CD1c-positive myeloid dendritic cell (primary cell): ENCODE measurements at regions not wholly inside any gene's neighbourhood (a gene's known extent, or its start where the extent isn't known, plus 50 kb on each side); places are given as distances from the start of the nearest gene placed in this dataset.
"Not testable (repeated sequence)": the region's sequence is repeated elsewhere in the genome, so short reads cannot be mapped to it uniquely, and the experiment has no call there.

ENCODE experiments used
- DNase-seq: peaks from one replicate; pipeline ENCODE4 v3.0.0-alpha.2; 2016; ENCODE audit errors: extremely low spot score

DNA sequence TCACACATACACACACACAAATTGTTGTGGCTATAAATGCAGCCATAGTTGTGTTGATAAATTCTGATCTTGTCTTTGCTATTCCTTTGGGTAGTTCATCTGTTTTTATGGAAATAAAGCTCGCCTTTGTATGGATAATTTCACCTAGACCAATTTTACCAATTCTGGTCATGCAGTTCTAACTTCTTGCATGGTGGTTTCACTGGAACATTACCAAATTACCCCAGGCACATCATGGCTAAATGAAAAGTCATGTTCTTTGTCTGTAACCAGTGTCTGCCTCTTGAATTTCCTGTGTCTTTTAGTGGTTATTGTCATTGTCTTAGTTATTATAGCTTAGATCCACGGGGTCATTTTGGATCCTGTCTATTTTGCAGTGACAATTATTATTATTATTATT, 50.3 kb upstream of the TMC1 start:
- no peak for DNase-seq

DNA sequence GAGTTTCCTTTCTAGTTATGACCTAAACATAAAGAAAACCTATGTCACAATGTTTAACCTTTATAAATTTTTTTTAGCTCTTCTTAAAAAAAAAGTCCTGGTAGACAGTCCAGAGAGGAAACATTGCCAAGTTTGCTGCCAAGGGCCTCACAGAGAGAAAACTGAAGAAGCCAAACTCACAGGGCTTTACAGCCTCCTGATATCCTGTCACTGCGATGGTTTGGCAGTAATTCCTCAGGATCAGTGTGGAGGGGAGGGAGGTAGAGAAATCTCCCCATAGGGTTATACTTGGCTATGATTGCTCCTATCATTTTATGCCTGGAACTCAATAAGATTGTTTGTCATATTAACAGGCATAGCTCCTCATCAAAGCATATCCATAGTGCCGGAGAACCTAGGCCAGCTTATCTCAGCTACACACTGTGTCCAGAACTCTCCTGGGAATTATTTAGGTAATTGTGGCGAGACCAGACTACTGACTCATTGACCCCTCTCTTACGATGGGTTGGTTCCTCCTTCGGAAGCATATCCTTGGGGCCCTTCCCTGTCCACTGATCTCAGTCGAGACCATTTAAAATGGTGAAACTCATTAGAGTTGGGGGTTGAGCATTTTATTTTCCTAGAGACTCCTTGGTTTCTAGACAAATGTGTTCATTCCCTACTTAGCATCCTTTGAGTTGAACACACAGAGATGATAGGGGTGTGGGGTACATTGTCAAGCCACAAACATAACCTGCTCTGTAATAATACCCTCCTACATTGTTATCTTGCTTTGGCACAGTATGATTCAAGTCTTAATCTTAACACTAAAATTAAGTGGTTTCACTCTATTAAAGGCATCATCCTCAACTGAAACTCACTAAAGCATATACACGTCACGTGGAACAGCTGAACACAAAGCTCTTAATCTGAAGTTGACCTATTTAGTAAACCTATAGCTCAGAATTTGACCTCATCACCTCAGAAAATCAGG, 53.4 kb upstream of the TMC1 start:
- DNase-seq: no peak

DNA sequence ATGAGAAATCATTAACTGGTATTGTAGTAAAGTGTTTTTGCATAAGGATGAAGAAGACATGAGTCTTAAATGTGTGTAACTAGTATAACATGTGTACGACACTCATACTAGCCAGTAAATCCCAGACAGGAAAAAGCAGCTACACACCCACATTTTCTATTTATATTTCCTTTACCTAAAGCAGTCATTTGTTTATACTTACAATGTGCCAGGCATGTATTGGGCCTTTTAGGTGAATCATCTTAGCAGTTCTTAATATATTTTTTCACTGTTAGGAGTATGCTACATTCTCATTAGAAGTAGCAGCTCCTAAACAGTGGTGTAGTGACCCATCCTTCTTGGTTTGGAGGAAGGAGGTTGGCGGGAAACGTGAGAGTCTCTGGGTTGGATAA, 55.8 kb upstream of the TMC1 start:
- no peak for DNase-seq

DNA sequence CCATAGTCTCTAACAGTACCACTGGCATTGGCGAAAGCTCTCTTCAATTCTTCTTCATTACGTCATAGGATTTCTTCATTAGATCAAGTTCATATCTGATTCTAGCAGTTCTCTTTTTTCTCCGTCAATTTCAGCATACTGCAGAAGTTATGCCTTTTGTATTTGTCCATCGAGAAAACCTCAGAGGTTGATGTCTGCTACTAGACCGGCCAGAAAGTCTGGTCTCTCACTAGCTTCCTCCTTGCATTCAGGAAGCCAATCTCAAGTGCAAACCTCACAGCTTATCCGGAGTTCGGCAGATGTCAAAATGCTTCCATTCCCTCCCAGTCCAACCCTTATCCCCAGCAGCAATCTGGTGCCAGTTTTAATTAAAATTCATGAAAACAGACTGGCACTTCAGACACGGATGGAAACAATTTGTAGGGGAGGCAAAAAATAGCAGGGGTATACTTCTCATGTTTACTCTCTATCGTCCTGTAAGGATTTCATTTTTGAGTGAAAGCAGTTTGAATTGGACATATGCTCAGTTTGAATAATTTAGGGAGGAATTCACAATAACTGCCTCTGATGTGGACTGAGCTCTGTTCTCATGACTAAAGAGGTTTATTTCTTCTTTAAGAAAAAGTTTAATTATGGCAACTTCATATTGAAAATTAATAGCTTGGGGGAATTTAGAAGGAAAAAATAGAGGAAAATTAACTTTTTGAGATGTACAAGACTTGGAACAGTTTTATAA, 56.4 kb upstream of the TMC1 start:
- DNase-seq: peak; percentile 70

DNA sequence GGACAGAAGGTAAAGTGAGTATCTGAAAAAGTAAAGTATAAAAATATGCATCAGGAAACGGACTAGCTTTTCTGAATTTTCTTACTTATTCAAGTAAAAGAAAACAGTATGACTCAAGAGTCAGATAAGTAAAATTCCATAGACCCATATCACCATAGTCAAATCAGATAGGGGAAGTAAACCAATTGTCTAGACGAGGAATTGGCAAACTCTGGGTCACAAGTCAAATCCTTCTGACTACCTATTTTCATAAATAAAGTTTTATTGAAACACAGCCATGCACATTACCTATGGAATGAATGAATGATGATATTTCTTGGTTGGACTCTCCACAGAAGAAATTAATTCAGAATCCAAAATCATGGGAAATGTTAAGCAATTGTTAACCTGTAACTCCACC, 59.1 kb upstream of the TMC1 start:
- DNase-seq: peak; percentile 42

DNA sequence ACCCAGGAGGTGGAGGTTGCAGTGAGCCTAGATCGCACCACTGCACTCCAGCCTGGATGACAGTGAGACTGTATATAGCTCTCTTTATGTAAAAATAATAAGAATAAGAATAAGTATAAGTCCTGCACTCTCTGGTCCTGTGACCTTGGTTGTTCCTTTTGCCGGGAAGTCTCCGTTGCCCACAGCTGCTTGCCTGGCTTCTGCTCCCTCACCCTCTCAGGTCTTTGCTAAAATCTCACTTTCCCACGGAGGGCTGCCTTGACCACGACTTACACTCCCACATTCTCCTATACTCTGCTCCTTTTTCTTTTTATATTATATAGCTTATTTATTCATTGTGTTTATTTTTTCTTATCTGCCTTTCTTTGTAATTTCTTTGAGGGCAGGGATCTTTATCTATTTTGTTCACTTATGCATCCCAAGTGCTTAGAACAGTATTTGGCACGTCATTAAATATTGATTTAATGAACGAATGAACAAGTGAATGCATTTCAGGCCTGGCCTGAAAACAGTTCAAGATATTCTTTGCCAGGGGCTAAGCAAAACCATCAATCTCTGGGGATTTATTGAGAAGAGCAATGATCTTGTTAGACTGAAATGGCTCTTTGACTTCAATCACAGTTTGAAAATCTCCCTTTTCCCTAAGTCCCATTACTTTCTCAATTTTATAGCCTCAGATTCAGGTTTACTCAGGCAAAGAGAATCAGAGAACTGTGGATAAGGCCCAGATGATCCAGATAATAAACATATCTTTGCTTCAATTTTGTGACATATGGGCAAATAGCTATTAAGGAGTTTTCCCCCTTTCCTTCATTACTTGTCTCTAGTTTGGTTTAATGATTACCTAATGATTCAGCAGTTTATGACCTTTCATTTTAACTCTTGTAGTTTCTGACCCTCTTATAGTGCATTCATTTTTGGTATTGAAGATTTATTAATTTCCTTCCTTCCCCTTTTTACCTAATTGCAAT, 60.8 kb upstream of the TMC1 start:
- no peak for DNase-seq

DNA sequence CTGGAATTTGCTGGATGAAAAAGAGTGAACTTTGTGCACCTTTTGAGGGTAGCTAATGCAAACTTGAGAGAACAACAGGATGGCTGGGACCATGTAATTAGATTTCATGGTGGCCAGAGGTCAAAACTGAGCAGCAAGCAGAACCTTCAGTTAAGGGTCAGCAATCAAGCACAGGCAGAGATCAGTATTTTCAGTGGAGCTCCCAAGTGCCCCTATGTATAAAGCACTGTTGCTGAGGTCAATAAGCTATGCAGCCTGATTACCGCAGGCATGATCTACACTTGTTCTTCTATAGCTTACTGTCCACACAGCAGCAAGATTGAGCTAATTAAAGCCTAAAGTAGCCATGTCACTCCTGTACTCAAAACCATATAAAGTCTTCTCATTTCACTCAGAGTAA, 62.1 kb upstream of the TMC1 start:
- no peak for DNase-seq

DNA sequence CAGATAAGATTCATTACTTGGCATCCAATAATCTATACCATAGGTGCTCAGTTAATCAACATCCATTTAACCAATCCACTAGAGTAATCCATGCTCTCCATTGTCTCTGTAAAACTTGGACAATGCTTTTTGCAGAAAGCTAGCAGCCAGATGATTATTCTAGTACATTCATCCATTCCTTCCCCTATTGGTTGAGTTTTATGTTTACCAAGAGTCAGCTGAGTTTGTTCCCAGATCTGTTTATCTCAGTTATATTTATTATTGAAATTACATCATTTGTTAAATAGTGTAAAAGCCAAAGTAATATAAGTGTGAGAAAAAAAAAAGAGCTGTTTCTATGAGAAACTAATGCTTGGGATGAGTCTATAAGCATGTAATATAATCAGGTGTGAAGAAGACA, 63.3 kb upstream of the TMC1 start:
- no peak for DNase-seq

DNA sequence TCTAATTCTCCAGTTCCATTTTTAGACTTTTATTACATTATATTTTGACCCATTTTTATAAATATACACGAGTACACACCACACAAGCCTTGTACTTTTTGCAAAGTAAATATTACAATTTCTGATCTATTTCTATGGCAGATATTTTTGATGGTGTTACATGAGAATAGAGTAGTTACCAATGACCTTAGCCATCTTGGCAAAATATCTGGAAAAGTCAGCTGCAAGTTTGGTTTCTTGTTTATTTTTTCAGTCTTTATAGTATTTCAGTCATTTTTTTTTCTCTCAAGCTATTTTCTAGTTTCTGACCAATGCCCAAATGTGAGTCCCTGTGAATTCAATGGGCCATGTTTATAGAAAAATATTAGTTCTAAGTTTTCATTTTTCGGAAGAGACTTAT, 64.0 kb upstream of the TMC1 start:
- no peak for DNase-seq

DNA sequence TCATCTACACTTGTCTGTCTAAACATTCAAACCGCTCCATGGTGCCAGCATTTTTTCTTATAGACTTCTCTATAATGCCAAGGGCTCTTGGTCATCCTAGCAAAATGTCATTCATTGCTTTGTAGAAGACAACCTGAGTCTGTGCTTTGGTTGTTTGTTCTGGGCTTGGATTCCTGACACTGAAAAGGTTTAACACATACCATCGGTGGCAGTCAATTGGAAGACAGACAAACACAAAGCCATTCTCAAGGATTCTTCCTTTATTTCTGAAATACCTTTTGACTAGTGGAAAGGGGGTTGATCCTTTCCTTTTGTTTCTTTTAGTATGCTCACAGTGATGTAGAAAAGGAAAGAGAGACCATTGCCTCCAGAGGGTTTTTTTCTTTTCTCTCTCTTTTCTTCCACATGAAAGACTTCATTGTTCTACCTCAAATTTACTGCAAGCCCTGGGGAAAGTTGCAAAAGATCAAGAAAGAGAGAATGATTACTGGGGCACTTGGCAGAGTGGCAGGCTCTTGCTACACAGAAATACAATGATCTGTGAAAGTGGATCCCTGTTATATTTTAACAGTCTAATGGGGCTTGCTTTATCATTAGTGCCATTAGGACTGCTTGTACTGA, 66.4 kb upstream of the TMC1 start:
- DNase-seq: no peak

DNA sequence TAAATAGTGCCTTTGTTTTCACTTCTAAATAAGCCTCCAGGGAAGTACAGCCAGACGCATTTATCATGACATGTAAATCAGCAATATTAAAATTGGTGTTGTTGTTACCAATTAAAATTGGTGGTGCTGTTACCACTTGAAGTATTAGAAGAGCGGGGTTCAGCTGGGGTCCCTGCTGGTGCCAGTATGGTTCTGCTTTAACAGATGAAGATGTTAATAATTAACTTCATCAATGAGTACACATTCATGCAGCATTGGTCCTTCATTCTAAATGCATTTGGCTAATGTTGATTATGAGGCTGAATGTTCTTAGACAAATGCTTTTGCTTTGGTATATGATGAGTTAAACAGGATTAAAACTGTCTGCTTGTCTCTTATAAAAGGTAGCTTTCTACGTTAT, 67.6 kb upstream of the TMC1 start:
- no peak for DNase-seq

DNA sequence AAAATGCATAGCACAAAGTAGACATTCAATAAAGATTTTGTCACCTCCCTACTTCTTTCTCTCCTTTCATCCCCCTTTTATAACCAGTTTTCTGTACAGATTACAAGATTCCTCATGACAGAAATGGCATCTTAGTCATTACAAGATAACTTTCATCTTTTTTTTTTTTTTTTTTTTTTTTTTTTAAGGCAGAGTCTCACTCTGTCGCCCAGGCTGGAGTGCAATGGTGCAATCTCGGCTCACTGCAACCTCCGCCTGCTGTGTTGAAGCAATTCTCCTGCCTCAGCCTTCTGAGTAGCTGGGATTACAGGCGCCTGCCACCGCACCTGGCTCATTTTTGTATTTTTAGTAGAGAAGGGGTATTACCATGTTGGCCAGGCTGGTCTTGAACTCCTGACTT, 75.2 kb upstream of the TMC1 start:
- not testable (repeated sequence) for DNase-seq

DNA sequence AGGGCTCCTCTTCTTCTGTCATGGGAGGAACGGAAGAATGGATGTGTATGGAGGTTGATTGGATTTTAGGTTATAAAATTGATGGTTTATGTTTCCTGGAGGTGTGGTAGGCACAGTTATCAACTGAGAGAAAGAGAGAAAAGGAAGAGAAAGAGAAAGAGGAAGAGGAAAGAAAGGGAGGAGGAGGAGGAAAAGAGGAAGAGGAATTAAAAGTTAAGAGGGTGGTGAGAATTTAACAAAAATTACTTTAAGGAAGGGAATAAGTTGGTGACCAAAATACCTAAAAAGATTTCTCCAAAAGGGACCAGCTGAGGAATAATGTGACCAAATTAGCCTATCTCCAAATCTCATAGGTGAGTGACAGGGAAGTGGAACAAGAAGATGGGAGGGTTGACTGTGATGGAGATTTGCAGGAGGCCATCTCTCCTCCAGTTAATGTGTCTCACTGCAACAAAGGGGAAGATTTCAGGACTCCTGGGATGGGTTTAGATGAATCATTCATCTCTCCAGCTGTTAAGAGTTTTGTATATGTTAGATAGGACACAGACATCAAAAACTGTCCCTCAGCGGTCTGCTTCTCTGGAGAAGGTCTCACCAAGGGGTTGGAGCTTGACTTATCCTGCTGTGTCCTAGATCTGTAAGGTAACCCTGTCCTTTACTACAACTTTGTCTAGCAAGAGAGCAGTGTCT, 76.0 kb upstream of the TMC1 start:
- DNase-seq: peak; percentile 42

DNA sequence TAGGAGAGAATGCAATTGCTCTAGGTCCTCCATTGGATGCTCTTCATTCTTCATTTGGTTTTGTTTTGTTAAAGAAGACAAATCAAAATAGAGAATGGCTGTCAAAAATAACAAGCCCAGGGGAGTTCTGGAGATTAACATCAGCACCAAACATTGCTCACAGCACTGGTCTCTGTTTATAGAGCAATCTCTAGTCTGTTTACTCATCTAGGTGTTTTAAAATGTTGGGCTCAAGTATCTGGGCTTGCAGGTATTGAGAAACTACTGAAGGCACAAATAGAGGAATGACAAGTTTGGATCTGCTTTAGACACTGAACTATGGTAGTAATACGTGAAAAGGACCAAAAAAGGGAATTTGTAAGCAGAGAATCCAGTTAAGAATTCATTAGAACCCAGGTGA, 77.0 kb upstream of the TMC1 start:
- DNase-seq: no peak

DNA sequence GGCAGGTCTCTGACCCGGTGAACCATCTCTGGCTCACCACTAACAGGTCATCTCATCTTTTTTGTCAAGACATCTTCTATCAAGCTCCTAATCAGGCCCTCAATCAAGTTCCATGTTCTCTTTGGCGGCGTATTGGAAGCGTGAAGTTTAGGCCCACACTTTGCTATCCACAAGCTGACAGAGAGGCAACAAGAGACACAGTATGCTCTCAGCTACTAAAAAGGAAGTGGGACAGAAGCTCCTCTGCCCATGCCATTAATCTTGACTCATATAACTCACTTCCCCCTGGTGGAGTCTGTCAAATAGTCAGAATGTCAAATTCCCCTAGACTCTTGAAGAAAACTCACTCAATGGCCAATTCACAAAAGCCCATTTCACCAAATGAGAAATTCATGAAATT, 77.6 kb upstream of the TMC1 start:
- DNase-seq: peak; percentile 89

DNA sequence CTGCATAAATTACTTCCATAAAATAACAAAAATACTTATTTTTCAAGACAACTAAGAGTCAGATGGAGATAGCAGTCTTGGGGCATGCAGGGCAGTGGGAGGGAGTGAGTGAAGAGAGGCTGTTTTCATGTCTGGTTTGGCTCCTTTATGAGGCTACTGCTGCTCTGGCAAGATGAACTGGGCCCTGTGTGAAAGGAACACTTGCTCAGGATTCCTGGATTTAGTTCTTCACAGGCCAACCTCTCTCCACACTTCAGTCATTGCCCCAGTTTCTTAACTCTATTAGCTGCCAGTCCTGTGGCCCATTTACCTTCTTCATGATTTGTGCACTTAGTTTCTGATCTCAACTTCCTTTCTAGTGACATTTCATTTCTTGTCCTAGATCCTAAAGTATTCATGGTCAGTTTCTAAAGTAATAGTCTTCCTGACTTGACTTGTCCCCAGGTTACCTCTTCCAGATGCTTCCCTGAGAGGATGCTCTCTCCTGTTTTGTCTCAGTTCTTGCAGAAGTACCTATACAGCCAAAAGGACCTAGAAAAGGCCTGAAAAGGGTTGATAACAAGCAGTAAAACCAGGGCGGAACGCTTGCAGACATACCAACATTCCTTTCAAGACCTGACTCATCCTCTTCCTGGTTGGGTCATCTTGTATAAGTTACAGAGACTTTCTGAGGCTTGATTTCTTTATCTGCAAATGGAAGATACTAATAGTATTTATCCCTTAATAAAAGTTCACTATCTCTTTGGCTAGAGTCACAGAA, 77.0 kb upstream of the ZFAND5 start:
- DNase-seq: peak; percentile 38

DNA sequence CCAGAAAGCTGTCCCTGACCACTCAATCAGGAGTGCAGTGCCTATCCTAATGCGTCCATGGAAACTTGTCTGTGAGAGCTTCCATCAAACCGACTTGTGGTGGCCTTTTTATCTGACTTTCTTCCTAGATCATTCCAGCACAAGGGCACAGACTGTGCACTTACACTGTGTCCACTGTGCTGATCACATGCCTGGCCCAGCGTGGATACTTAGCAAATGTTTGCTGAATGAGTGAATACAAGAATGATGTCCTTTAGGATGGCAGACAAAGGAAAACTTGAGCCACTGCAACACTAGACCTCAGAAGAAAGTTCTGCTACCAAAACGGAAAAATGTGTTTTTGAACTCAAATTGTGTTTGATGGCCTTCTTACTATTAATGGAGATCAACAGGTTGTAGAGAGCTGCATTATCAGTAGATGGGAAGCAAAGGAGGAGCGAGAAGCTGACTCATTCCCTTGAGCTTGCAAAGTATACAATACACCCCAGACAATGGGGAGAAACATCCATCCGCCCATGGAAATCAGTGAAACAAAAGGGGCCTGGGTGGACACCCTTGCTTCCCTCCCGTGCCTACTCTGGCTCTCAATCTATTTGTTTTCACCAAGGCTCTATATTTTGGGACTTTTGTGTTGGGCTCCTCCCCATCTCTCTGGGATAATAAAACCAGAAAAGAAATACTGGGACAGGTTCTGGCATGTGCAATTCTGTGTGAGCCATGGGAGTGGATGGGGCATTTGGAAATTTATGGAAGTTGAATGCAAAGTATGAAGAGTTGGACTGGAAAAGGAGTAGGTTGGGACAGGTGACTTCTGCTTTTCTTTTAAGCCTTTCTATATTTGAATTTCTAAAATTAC, 76.2 kb upstream of the ZFAND5 start:
- DNase-seq: no peak

DNA sequence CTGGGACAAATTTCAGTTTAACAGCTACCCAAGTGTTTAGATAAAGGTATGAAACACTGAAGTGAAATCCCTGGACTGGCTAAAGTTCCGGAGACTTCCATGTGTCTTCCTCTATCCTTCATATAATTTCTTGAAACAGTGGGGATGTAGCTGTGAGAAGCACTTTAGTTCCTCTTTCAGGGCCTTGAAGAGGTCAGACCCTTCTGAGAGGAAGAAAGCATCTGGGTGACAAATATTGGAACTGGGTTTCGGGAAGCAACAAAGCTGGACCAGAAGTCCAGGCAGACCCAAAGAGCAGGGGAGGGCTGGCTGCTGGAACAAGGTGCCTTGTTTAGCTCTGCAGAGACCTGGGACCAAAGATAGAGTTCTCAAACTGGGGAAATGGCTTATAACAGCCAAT, 75.4 kb upstream of the ZFAND5 start:
- peak; percentile 91 for DNase-seq

DNA sequence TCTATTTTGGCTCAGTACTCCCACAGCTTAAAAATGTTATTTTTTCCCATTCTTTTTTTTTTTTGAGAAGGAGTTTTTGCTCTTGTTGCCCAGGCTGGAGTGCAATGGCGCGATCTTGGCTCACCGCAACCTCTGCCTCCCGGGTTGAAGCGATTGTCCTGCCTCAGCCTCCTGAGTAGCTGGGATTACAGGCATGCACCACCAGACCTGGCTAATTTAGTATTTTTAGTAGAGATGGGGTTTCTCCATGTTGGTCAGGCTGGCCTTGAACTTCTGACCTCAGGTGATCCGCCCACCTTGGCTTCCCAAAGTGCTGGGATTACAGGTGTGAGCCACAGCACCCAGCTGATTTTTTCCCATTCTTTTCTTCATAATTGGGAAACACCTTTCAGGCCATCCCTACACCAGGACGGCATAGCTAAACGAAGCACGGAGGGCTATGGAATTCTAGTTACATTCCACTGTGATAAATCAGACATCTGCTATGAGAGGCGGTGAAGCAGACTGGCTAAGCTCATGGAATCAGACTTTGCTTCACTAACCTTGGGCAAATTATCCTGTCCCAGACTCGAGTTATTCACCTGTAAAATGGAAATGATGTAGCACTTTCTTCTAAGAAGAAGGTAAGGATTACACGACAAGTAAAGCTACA, 68.7 kb upstream of the ZFAND5 start:
- DNase-seq: not testable (repeated sequence)
